T-cell (primary cell): ENCODE measurements at regions not wholly inside any gene's neighbourhood (a gene's known extent, or its start where the extent isn't known, plus 50 kb on each side); places are given as distances from the start of the nearest gene placed in this dataset.
A peak's percentile ranks its signal among the peaks of the same experiment; 100 is the strongest.
"Not testable (repeated sequence)": the region's sequence is repeated elsewhere in the genome, so short reads cannot be mapped to it uniquely, and the experiment has no call there.

ENCODE experiments used
- ATAC-seq, 4 experiments: fragments of 200-7000 bp in 3 of 4; fragments of 150-1000 bp in 1 of 4; cut with Tn5 transposase; replicated peaks in 1 of 4; 1 replicate in 3 of 4; 2 replicates in 1 of 4; pipeline ENCODE4 v1.10.0; 2021; ENCODE audit warnings: moderate library complexity in 3 of 4, mild to moderate bottlenecking in 2 of 4, moderate number of reproducible peaks in 1 of 4
- CTCF ChIA-PET, 2 donors: fragments of 300-600 bp; sonication (Branson Sonifier 250); formaldehyde crosslinking; loops; one replicate each; lab custom pipeline; 2022; ENCODE audit warnings: antibody characterized with exemption in 2 of 2; lab: Charles Lee
- POLR2A ChIA-PET, 2 donors: fragments of 300-600 bp; sonication (Branson Sonifier 250); formaldehyde crosslinking; loops; one replicate each; lab custom pipeline; 2022; ENCODE audit warnings: antibody characterized with exemption in 2 of 2; lab: Charles Lee
- DNase-seq, 35 experiments: peaks; one replicate each; pipeline versions ENCODE4 v3.0.0 to v3.0.0-alpha.2; 2013 to 2023
- H3K27ac ChIP-seq: one replicate; pipeline ENCODE4 v1.5.1; 2013; ENCODE audit warnings: low read length
- H3K27me3 ChIP-seq, 2 experiments: replicated peaks in 1 of 2; 1 replicate in 1 of 2; 2 replicates in 1 of 2; pipeline versions ENCODE4 v1.6.1 to v1.7.0; 2013; ENCODE audit warnings: low read length in 1 of 2, mixed read lengths in 1 of 2; ENCODE audit not compliant: control insufficient read depth in 2 of 2, insufficient read depth in 2 of 2; ENCODE audit errors: extremely low read depth in 1 of 2
- H3K36me3 ChIP-seq, 2 donors: 1 replicate in 1 of 2; 2 replicates in 1 of 2; pipeline versions ENCODE4 v1.6.1 to v1.7.0; 2013; ENCODE audit warnings: low read length in 1 of 2; ENCODE audit not compliant: control insufficient read depth in 2 of 2, insufficient read depth in 1 of 2; ENCODE audit errors: extremely low read depth in 1 of 2
- H3K4me1 ChIP-seq, 2 experiments: 1 replicate in 1 of 2; 2 replicates in 1 of 2; pipeline versions ENCODE4 v1.6.1 to v1.7.0; 2013; ENCODE audit warnings: low read length in 2 of 2, mixed read lengths in 1 of 2; ENCODE audit not compliant: insufficient read depth in 2 of 2, control insufficient read depth in 1 of 2; ENCODE audit errors: extremely low read depth in 1 of 2
- H3K4me3 ChIP-seq, 2 donors: 1 replicate in 1 of 2; 2 replicates in 1 of 2; pipeline versions ENCODE4 v1.5.1 to v1.7.0; 2013; ENCODE audit warnings: mild to moderate bottlenecking in 2 of 2, low read length in 1 of 2, moderate library complexity in 1 of 2; ENCODE audit not compliant: control insufficient read depth in 1 of 2; ENCODE audit errors: extremely low read depth in 1 of 2
- H3K9me3 ChIP-seq: 2 replicates; pipeline ENCODE4 v1.7.0; 2013
- H3K27ac Mint-ChIP-seq, 2 donors: one replicate each; pipeline ENCODE4 v1.8.0; 2020 to 2021; ENCODE audit warnings: mild to moderate bottlenecking in 2 of 2, mixed read lengths in 2 of 2
- H3K27me3 Mint-ChIP-seq, 2 donors: one replicate each; pipeline ENCODE4 v1.8.0; 2021 to 2022; ENCODE audit warnings: mixed read lengths in 2 of 2
- H3K36me3 Mint-ChIP-seq: one replicate; pipeline ENCODE4 v1.8.0; 2021; ENCODE audit warnings: mixed read lengths
- H3K4me1 Mint-ChIP-seq, 3 donors: one replicate each; pipeline ENCODE4 v1.8.0; 2020 to 2022; ENCODE audit warnings: mixed read lengths in 3 of 3, mild to moderate bottlenecking in 1 of 3
- H3K4me3 Mint-ChIP-seq, 3 donors: one replicate each; pipeline ENCODE4 v1.8.0; 2020 to 2022; ENCODE audit warnings: mild to moderate bottlenecking in 3 of 3, mixed read lengths in 3 of 3, moderate library complexity in 3 of 3
- H3K9me3 Mint-ChIP-seq, 3 donors: one replicate each; pipeline ENCODE4 v1.8.0; 2020 to 2022; ENCODE audit warnings: mixed read lengths in 3 of 3
- WGBS: methylation state at CpG from one replicate; pipeline ENCODE4 v1.1.5; 2013; ENCODE audit warnings: missing lambda C conversion rate; ENCODE audit not compliant: insufficient coverage; 5-methylcytosine and 5-hydroxymethylcytosine counted together

DNA sequence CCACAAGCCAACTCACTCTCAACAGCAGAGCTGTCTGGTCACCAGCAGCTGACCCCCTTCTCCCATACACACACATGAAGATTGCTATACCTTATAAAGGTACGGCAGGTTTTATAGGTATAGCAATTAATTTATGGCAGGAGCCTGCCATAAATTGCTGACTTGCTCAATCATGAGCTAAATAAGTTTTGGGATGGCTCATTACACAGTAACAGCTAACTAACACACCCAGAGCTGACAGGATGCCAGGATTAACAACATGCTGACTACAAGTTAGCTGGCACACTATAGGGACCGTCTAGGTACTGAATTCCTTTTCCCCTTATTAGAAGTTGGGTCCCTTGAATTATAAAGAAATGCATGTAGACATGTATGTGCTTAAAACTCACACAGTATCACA, 150.3 kb upstream of the KCNJ18 start:
- H3K27ac ChIP-seq, result no peak overlapping the region
- peaks cover 32% of the 10 kb centered on the region for H3K36me3 Mint-ChIP-seq
- CTCF ChIA-PET, result no interaction called here
- no peak for DNase-seq
- no CpG with 5 or more reads among the region's 2 CpGs for WGBS
- no peaks in the 10 kb centered on the region for H3K4me1 ChIP-seq
- no peaks in the 10 kb centered on the region for H3K27me3 ChIP-seq
- peaks cover 0 to 2% of the 10 kb centered on the region in 2 donors for H3K36me3 ChIP-seq
- H3K9me3 Mint-ChIP-seq, result peaks cover 6% of the 10 kb centered on the region in 3 donors
- no peak overlapping the region for H3K4me3 Mint-ChIP-seq
- no peak for ATAC-seq
- POLR2A ChIA-PET, result no interaction called here
- peaks cover 3% of the 10 kb centered on the region for H3K9me3 ChIP-seq
- no peaks in the 10 kb centered on the region for H3K27me3 Mint-ChIP-seq
- H3K27ac Mint-ChIP-seq, result no peak overlapping the region
- H3K4me3 ChIP-seq, result no peak overlapping the region
- peaks cover 2 to 8% (median 3%) of the 10 kb centered on the region in 3 donors for H3K4me1 Mint-ChIP-seq

DNA sequence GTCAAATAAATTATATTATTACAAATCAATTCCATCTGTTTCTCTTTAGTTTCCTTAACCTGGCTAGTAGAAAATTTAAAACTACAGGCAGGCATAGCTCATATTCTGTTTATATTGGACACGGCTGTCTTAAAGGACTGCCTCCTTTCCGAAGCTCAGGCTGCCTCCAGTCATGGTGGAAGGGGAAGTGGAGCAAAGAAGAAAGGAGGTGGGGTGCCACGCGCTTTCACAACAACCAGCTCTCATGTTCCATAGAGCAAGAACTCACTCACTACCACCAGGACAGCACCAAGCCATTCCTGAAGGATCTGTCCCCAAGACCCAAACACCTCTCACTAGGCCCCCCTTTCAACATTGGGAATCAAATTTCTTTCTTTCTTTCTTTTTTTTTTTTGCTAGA, 149.3 kb upstream of the KCNJ18 start:
- CTCF ChIA-PET, result no interaction called here
- no CpG with 5 or more reads among the region's 4 CpGs for WGBS

DNA sequence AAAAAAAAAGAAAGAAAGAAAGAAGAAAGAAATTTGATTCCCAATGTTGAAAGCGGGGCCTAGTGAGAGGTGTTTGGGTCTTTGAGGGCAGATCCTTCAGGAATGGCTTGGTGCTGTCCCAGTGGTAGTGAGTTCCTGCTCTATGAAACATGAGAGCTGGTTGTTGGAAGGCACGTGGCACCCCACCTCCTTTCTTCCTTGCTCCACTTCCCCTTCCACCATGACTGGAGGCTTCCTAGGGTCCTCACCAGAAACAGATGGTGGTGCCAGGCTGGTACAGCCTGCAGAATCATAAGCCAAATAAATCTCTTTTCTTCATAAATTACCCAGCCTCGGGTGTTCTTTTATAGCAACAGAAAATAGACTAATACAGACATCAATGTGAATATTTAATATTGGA, 147.3 kb upstream of the KCNJ18 start:
- no peaks in the 10 kb centered on the region for H3K27me3 Mint-ChIP-seq
- peaks cover under 1 to 3% of the 10 kb centered on the region in 2 experiments for H3K27me3 ChIP-seq
- no peak for DNase-seq
- no peaks in the 10 kb centered on the region for H3K9me3 Mint-ChIP-seq
- H3K27ac ChIP-seq, result no peak overlapping the region
- no peak overlapping the region for H3K27ac Mint-ChIP-seq
- no peak overlapping the region for H3K4me3 ChIP-seq
- H3K4me1 Mint-ChIP-seq, result peaks cover 24 to 31% (median 26%) of the 10 kb centered on the region in 3 donors
- H3K36me3 Mint-ChIP-seq, result peaks cover 20% of the 10 kb centered on the region
- H3K9me3 ChIP-seq, result no peaks in the 10 kb centered on the region
- ChIA-PET CTCF (no interaction called here), POLR2A (no interaction called here)
- H3K36me3 ChIP-seq, result peaks cover 0 to 2% of the 10 kb centered on the region in 2 donors
- H3K4me3 Mint-ChIP-seq, result no peak overlapping the region
- H3K4me1 ChIP-seq, result peaks cover 0 to 7% of the 10 kb centered on the region in 2 experiments
- no peak for ATAC-seq
- no CpG with 5 or more reads among the region's 3 CpGs for WGBS

More for the DNA sequence above, 149.3 kb upstream of the KCNJ18 start:
- Histone ChIP-seq H3K27me3 (no peaks in the 10 kb centered on the region), H3K36me3 (peaks cover 0 to 2% of the 10 kb centered on the region in 2 donors), H3K27ac (no peak overlapping the region), H3K4me1 (no peaks in the 10 kb centered on the region), H3K4me3 (no peak overlapping the region), H3K9me3 (no peaks in the 10 kb centered on the region)
- H3K27ac Mint-ChIP-seq, result no peak overlapping the region
- POLR2A ChIA-PET, result no interaction called here
- H3K4me3 Mint-ChIP-seq, result no peak overlapping the region
- peaks cover 25% of the 10 kb centered on the region for H3K36me3 Mint-ChIP-seq
- H3K4me1 Mint-ChIP-seq, result peaks cover 5 to 11% (median 6%) of the 10 kb centered on the region in 3 donors
- ATAC-seq, result no peak
- DNase-seq, result no peak
- H3K27me3 Mint-ChIP-seq, result no peaks in the 10 kb centered on the region
- no peaks in the 10 kb centered on the region for H3K9me3 Mint-ChIP-seq

DNA sequence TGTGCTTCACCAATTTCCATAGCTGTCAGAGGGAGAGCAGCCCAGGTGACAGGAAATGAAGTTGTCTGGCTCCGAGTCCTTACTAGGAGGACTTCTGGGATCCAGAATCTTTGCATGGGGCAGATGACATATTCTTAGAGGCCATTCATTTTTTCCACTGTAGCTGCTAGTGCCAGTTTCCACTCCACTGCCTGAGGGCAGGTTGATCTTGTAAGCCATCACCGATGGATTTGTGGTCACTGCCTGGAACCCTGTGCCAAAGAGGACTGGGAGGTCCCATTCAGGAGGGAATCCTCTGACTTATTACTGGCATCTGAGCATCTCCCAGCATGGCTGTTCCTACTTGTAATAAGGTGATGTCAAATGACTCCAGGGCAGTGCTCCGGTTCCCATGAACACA, 144.1 kb upstream of the KCNJ18 start:
- Mint-ChIP-seq H3K9me3 (no peaks in the 10 kb centered on the region), H3K4me1 (peaks cover 38 to 44% (median 40%) of the 10 kb centered on the region in 3 donors), H3K4me3 (no peak overlapping the region), H3K36me3 (peaks cover 10% of the 10 kb centered on the region), H3K27ac (no peak overlapping the region), H3K27me3 (peaks cover 0 to 3% of the 10 kb centered on the region in 2 donors)
- Histone ChIP-seq H3K9me3 (no peaks in the 10 kb centered on the region), H3K27ac (no peak overlapping the region), H3K4me1 (peaks cover 0 to 19% of the 10 kb centered on the region in 2 experiments), H3K36me3 (no peaks in the 10 kb centered on the region), H3K4me3 (no peak overlapping the region), H3K27me3 (peaks cover 5 to 11% of the 10 kb centered on the region in 2 experiments)
- DNase-seq (no peak), ATAC-seq (no peak)
- ChIA-PET CTCF (interaction anchor here in 1 of 2 donors (0.8 kb wide), 1 partner anchor 272 kb away, joined by 3 read pairs; no protein-coding TSS in a partner anchor), POLR2A (no interaction called here)
- 67% methylated on average over 1 of the region's 3 CpGs for WGBS

DNA sequence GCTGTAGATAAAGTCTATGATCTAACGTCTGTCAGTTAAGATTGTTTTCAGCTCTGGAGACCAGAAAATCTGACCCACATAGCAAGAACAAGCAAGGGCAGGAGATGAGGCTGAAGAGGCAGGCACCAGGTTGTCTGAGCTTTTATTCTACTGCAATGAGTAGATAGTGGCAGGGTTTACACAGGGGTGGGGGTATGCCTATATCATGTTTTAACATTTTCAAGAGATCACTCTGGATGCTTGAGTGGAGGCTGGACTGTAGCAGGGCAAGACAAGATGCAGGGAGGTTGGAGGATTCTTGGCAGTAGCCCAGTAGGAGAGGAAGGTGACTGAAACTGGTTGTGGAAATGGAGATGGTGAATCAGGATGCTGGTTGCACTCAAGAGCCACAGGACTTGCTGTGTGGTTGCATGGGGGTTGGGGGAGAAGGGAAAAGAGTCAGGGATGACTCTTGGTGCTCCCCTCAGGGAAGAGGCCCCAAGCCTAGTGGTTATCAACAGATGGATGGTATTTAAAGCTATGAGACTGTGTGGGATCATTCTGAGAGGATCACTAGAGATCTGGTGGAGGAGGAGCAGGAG, 143.1 kb upstream of the KCNJ18 start:
- peaks cover 6% of the 10 kb centered on the region for H3K36me3 Mint-ChIP-seq
- H3K27ac ChIP-seq, result no peak overlapping the region
- H3K27me3 ChIP-seq, result peaks cover 5 to 11% of the 10 kb centered on the region in 2 experiments
- H3K36me3 ChIP-seq, result no peaks in the 10 kb centered on the region
- H3K9me3 ChIP-seq, result no peaks in the 10 kb centered on the region
- H3K4me3 ChIP-seq, result no peak overlapping the region
- POLR2A ChIA-PET, result no interaction called here
- H3K4me1 ChIP-seq, result peaks cover 0 to 19% of the 10 kb centered on the region in 2 experiments
- H3K4me1 Mint-ChIP-seq, result peaks cover 38 to 44% (median 40%) of the 10 kb centered on the region in 3 donors
- CTCF ChIA-PET, result interaction anchor here in 1 of 2 donors (1.1 kb wide), 1 partner anchor 38 kb away, joined by 3 read pairs; no protein-coding TSS in a partner anchor
- ATAC-seq (no peak), DNase-seq (no peak)
- WGBS, result 57% methylated on average over 1 of the region's 1 CpG
- peak overlapping the region; percentile 32 to 87 (median 80) for H3K4me3 Mint-ChIP-seq
- H3K27me3 Mint-ChIP-seq, result peaks cover 0 to 7% of the 10 kb centered on the region in 2 donors
- H3K9me3 Mint-ChIP-seq, result peaks cover 3 to 4% (median 4%) of the 10 kb centered on the region in 3 donors
- no peak overlapping the region for H3K27ac Mint-ChIP-seq

DNA sequence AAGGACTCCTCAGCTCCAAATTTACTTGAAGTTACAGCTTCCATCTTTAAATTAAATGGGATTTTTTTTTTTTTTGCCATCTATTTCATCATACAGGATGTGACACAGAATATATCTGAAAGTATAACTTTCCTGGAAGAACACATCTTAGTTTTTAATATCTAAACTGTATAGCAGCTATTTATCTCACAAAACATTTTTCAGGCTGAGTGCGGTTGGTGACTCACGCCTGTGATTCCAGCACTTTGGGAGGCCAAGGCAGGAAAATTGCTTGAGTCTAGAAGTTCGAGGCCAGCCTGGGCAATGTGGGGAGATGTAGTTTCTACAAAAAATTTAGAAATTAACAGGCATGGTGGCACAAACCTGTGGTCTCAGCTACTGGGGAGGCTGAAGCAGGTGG, 142.3 kb upstream of the KCNJ18 start:
- H3K27ac Mint-ChIP-seq, H3K4me3 ChIP-seq, H3K9me3 Mint-ChIP-seq, H3K36me3 ChIP-seq, H3K9me3 ChIP-seq, H3K27ac ChIP-seq, H3K36me3 Mint-ChIP-seq, DNase-seq, H3K27me3 Mint-ChIP-seq, ATAC-seq: not testable (repeated sequence)
- CTCF ChIA-PET, result interaction anchor here in 1 of 2 donors (0.7 kb wide), 1 partner anchor 412 kb away, joined by 4 read pairs; no protein-coding TSS in a partner anchor
- Mint-ChIP-seq H3K4me3 (peak overlapping the region; percentile 80 to 87 (median 84)), H3K4me1 (peaks cover 37 to 40% (median 38%) of the 10 kb centered on the region in 3 donors)
- WGBS, result no CpG with 5 or more reads among the region's 3 CpGs
- POLR2A ChIA-PET, result interaction anchor here (0.6 kb wide), 2 partner anchors 57 to 83 kb away, joined by 3 read pairs; no protein-coding TSS in a partner anchor
- Histone ChIP-seq H3K27me3 (peaks cover 5 to 11% of the 10 kb centered on the region in 2 experiments), H3K4me1 (peaks cover 0 to 19% of the 10 kb centered on the region in 2 experiments)
